RKO (cell line): ENCODE measurements at regions not wholly inside any gene's neighbourhood (a gene's known extent, or its start where the extent isn't known, plus 50 kb on each side); places are given as distances from the start of the nearest gene placed in this dataset.
"Not testable (repeated sequence)": the region's sequence is repeated elsewhere in the genome, so short reads cannot be mapped to it uniquely, and the experiment has no call there.

ENCODE experiments used
- DNase-seq: peaks from one replicate; pipeline ENCODE4 v3.0.0-alpha.2; 2016; ENCODE audit warnings: low spot score

- not testable (repeated sequence) for DNase-seq
These were observed 52.1 kb upstream of the SEPTIN5 start for GRCh38 chr22:19662049-19662684.

- DNase-seq, result peak; percentile 27
These were observed 51.0 kb upstream of the SEPTIN5 start for GRCh38 chr22:19663286-19663815.

GRCh38 chr22:19663821-19664355, 50.4 kb upstream of the SEPTIN5 start:
- DNase-seq, result no peak

DNA sequence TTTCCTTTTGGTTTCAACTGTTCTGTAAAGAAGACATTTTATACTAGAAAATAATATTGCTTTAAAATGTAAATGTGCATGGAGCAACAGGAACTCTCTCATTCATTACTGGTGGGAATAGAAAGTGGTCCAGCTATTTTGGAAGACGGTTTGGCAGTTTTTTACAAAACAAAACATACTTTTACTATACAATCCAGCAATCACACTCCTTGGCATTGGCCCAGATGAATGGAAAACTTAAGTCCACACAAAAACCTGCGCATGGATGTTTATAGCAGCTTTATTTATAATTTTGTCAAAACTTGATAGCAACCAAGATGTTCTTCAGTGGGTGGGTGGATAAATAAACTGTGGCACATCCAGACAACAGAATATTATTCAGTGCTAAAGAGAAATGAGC, 49.9 kb upstream of the SEPTIN5 start:
- no peak for DNase-seq
